LoVo (cell line): ENCODE measurements at regions not wholly inside any gene's neighbourhood (a gene's known extent, or its start where the extent isn't known, plus 50 kb on each side); places are given as distances from the start of the nearest gene placed in this dataset.
"Not testable (repeated sequence)": the region's sequence is repeated elsewhere in the genome, so short reads cannot be mapped to it uniquely, and the experiment has no call there.

Source experiments
- DNase-seq: peaks from one replicate; pipeline ENCODE4 v3.0.0-alpha.2; 2016; ENCODE audit warnings: low spot score

- DNase-seq, result no peak
Measured at GRCh38 chr22:35138521-35138920, 72.6 kb downstream of the ISX start.

- DNase-seq, result no peak
Measured at GRCh38 chr22:35140879-35141745, 75.2 kb downstream of the ISX start.

GRCh38 chr22:35148381-35148780, 82.4 kb downstream of the ISX start:
- no peak for DNase-seq

- DNase-seq, result no peak
Measured at GRCh38 chr22:35148866-35149548, 83.0 kb downstream of the ISX start.

GRCh38 chr22:35150183-35151107, 84.5 kb downstream of the ISX start:
- DNase-seq, result peak; percentile 45

- no peak for DNase-seq
Measured at GRCh38 chr22:35152316-35152715, 86.4 kb downstream of the ISX start.

- DNase-seq, result peak; percentile 55
Measured at GRCh38 chr22:35154937-35155387, 89.0 kb downstream of the ISX start.

GRCh38 chr22:35155403-35156025, 89.6 kb downstream of the ISX start:
- DNase-seq, result no peak

GRCh38 chr22:35156945-35157344, 91.0 kb downstream of the ISX start:
- DNase-seq, result no peak

- no peak for DNase-seq
Measured at GRCh38 chr22:35158336-35158735, 92.4 kb downstream of the ISX start.

- no peak for DNase-seq
Measured at GRCh38 chr22:35159343-35159742, 93.4 kb downstream of the ISX start.

- no peak for DNase-seq
Measured at GRCh38 chr22:35160268-35160667, 94.3 kb downstream of the ISX start.

GRCh38 chr22:35165896-35166295, 91.4 kb upstream of the HMGXB4 start:
- DNase-seq, result not testable (repeated sequence)

GRCh38 chr22:35170716-35171697, 86.3 kb upstream of the HMGXB4 start:
- no peak for DNase-seq

- no peak for DNase-seq
Measured at GRCh38 chr22:35172442-35172841, 84.9 kb upstream of the HMGXB4 start.

- no peak for DNase-seq
Measured at GRCh38 chr22:35173655-35174054, 83.6 kb upstream of the HMGXB4 start.

GRCh38 chr22:35174401-35175038, 82.8 kb upstream of the HMGXB4 start:
- no peak for DNase-seq

- no peak for DNase-seq
Measured at GRCh38 chr22:35175392-35175791, 81.9 kb upstream of the HMGXB4 start.

- no peak for DNase-seq
Measured at GRCh38 chr22:35177811-35178210, 79.5 kb upstream of the HMGXB4 start.

GRCh38 chr22:35178446-35178845, 78.8 kb upstream of the HMGXB4 start:
- DNase-seq, result no peak
